ENCODE measurements at regions not wholly inside any gene's neighbourhood (a gene's known extent, or its start where the extent isn't known, plus 50 kb on each side); places are given as distances from the start of the nearest gene placed in this dataset.

- no peak for DNase-seq
- H3K9me3 Mint-ChIP-seq: no peaks in the 10 kb centered on the region
- H3K36me3 Mint-ChIP-seq (ENCODE audit: low read depth): no peaks in the 10 kb centered on the region
- intact Hi-C loops (cut with micrococcal nuclease): no loop called here
- H3K4me3 Mint-ChIP-seq: no peak overlapping the region
- TF ChIP-seq CTCF (IDR thresholded peaks at IDR 0.05): no peak
- H3K27me3 Mint-ChIP-seq: peaks cover 1% of the 10 kb centered on the region
- no peak overlapping the region for H3K27ac Mint-ChIP-seq
- no peak for ATAC-seq
- H3K4me1 Mint-ChIP-seq (ENCODE audit: low read depth): no peaks in the 10 kb centered on the region
- ChIA-PET POLR2A (no interaction called here), CTCF (interaction anchor here (1.4 kb wide), 1 partner anchor 41 kb away, joined by 3 read pairs; no protein-coding TSS in a partner anchor)
Observed at GRCh38 chr5:82601077-82601476, 322.9 kb upstream of the RPS23 start.

GRCh38 chr5:82599692-82600091, 321.5 kb upstream of the RPS23 start:
- POLR2A ChIA-PET: no interaction called here
- Mint-ChIP-seq H3K4me3 (no peak overlapping the region), H3K36me3 (ENCODE audit: low read depth) (no peaks in the 10 kb centered on the region), H3K9me3 (no peaks in the 10 kb centered on the region), H3K27me3 (peaks cover 1% of the 10 kb centered on the region), H3K27ac (no peak overlapping the region), H3K4me1 (ENCODE audit: low read depth) (no peaks in the 10 kb centered on the region)
- no peak for TF ChIP-seq CTCF (IDR thresholded peaks at IDR 0.05)
- ATAC-seq: no peak
- CTCF ChIA-PET: no interaction called here
- intact Hi-C loops (cut with micrococcal nuclease): no loop called here
- DNase-seq: no peak

- no peak overlapping the region for H3K4me3 Mint-ChIP-seq
- no peak overlapping the region for H3K27ac Mint-ChIP-seq
- no peaks in the 10 kb centered on the region for H3K36me3 Mint-ChIP-seq (ENCODE audit: low read depth)
- ChIA-PET CTCF (no interaction called here), POLR2A (no interaction called here)
- no peaks in the 10 kb centered on the region for H3K9me3 Mint-ChIP-seq
- intact Hi-C loops (cut with micrococcal nuclease): no loop called here
- H3K27me3 Mint-ChIP-seq: peaks cover 1% of the 10 kb centered on the region
- ATAC-seq (no peak), DNase-seq (no peak)
- H3K4me1 Mint-ChIP-seq (ENCODE audit: low read depth): no peaks in the 10 kb centered on the region
- no peak for TF ChIP-seq CTCF (IDR thresholded peaks at IDR 0.05)
Observed at GRCh38 chr5:82599030-82599429, 320.9 kb upstream of the RPS23 start.

- ChIA-PET CTCF (interaction anchor here (0.9 kb wide), 1 partner anchor 46 kb away, joined by 3 read pairs; no protein-coding TSS in a partner anchor), POLR2A (no interaction called here)
- intact Hi-C loops (cut with micrococcal nuclease): no loop called here
- Mint-ChIP-seq H3K27ac (no peak overlapping the region), H3K9me3 (no peaks in the 10 kb centered on the region), H3K4me1 (ENCODE audit: low read depth) (no peaks in the 10 kb centered on the region), H3K4me3 (no peak overlapping the region), H3K36me3 (ENCODE audit: low read depth) (no peaks in the 10 kb centered on the region), H3K27me3 (peaks cover 3% of the 10 kb centered on the region)
- DNase-seq (no peak), ATAC-seq (no peak)
- TF ChIP-seq CTCF (IDR thresholded peaks at IDR 0.05): peak; percentile 19
Observed at GRCh38 chr5:82597437-82597836, 319.3 kb upstream of the RPS23 start.

- DNase-seq (no peak), ATAC-seq (no peak)
- TF ChIP-seq CTCF (IDR thresholded peaks at IDR 0.05): no peak
- Mint-ChIP-seq H3K4me3 (no peak overlapping the region), H3K36me3 (ENCODE audit: low read depth) (no peaks in the 10 kb centered on the region), H3K4me1 (ENCODE audit: low read depth) (no peaks in the 10 kb centered on the region), H3K27me3 (peaks cover 4% of the 10 kb centered on the region), H3K27ac (no peak overlapping the region), H3K9me3 (no peaks in the 10 kb centered on the region)
- POLR2A ChIA-PET: no interaction called here
- intact Hi-C loops (cut with micrococcal nuclease): no loop called here
- CTCF ChIA-PET: interaction anchor here (0.9 kb wide), 1 partner anchor 45 kb away, joined by 3 read pairs; no protein-coding TSS in a partner anchor
Observed at GRCh38 chr5:82596451-82596850, 318.3 kb upstream of the RPS23 start.
